ENCODE measurements at regions not wholly inside any gene's neighbourhood (a gene's known extent, or its start where the extent isn't known, plus 50 kb on each side); places are given as distances from the start of the nearest gene placed in this dataset.
"Not testable (repeated sequence)": the region's sequence is repeated elsewhere in the genome, so short reads cannot be mapped to it uniquely, and the experiment has no call there.

GRCh38 chr10:44724415-44725174 is 186.5 kb upstream of the TMEM72 start:
- no peak for FAIRE-seq
- DNase-seq (ENCODE audit: low spot score in 2 of 2) = no peak

- FAIRE-seq = no peak
Observed at GRCh38 chr10:44725404-44725803, 185.7 kb upstream of the TMEM72 start.

GRCh38 chr10:44731283-44731682 is 179.9 kb upstream of the TMEM72 start:
- DNase-seq (ENCODE audit: low spot score in 2 of 2) = no peak
- FAIRE-seq = no peak

More at GRCh38 chr10:44725404-44725803, 185.7 kb upstream of the TMEM72 start:
- no peak for DNase-seq (ENCODE audit: low spot score in 2 of 2)

- no peak for DNase-seq (ENCODE audit: low spot score in 2 of 2)
Observed at GRCh38 chr10:44733501-44734488, 177.3 kb upstream of the TMEM72 start.

DNA sequence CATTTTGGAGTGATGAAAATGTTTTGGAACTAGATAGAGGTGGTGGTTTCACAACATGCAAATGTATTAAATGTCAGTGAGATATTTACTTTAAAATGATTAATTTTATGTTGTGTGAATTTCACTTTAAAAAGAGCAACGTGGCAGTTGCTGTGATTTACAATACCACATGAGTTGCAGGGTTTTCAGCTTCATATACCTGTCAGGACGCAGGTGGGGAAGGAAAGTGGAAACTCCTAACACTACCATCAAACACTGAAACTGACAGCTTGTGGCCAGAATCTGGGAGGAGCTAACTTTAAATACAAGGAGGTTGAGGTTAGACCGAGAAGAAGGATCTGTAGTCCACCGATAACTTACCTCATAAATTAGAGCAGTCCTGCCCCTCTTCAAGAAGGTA is 168.9 kb upstream of the TMEM72 start:
- DNase-seq (ENCODE audit: low spot score in 2 of 2) = no peak
- FAIRE-seq = no peak

More at GRCh38 chr10:44733501-44734488, 177.3 kb upstream of the TMEM72 start:
- FAIRE-seq = no peak

DNA sequence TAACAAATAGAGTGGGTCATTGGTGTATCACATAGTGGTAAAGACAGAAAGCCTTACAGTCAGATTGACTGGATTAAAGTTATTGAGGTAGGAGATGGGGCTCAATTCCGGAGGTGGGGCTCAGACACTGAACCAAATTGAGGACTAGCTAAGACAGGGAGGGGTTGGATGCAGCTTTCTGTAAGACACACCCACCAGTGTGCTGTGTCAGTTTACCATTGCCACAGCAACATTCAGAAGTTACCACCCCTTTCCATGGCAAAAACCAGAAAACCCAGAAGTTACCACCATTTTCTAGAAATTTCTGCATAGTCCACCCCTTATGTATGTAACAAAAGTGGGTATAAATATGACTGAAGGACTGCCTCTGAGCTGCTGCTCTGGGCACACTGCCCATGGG is 167.6 kb upstream of the TMEM72 start:
- FAIRE-seq = no peak
- DNase-seq (ENCODE audit: low spot score in 2 of 2) = no peak

DNA sequence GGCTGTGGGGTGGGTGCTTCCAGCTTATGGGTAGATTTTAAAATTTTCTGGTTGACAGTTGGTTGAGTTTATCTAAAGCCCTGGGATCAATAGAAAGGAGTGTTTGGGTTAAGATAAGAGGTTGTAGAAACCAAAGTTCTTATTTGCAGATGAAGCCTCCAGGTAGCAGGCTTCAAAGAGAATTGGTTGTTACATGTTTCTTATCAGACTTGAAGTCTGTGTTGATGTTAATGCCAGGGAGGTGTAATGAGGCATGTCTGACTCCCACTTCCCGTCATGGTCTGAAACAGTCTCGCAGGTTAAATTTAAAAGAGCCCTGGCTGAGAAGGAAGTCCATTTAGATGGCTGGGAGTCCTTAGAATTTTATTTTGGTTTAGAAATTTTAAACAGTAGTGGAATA is 165.2 kb upstream of the TMEM72 start:
- DNase-seq (ENCODE audit: low spot score in 2 of 2) (no peak), FAIRE-seq (no peak)

DNA sequence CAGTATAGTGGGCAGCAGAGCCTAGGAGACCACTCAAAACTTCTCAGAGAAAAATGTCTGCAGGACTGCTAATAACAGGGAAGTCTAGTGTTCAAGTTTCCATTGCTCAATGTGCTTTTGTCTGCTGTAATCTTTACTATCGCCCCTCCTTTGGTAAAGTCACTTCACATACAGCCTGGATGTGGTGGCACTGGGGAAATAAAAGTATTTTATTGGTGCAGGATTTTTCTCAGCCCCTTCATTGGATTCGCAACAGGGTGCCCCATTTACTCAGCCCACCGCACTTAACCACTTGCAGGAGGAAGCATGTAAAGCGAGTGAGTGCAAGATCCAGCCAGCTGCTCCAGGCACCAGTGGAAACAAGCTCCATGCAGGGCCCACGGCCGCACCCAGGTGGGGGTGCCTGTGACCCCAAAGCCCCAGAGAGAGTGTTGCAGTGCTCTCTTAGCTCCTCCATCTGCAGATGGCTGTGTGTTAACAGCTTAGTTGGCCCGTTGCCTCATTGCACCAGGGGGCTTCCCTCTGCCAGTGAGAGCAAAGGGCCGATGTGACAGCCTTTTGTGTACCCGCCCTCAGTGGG is 163.5 kb upstream of the TMEM72 start:
- DNase-seq (ENCODE audit: low spot score in 2 of 2) (no peak), FAIRE-seq (no peak)

DNA sequence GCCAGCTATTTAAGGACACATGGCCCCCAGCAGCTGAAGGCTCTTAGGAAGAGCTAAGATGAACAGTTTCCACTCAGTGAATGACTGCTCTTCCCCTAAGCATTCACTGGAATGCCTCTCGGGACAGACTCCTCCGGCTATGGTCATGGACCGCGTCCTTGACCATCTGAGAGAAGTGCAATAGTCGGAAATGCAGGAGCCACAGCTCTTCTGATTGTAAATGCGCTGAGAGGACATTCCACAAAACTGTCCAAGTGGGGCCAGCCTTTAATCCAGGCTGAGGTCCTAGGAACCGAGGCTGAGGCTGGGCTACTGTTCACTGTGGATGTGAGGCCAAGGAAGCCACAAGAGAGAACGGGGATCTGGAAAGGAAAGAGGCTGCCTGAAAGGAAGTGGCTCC is 162.0 kb upstream of the TMEM72 start:
- DNase-seq (ENCODE audit: low spot score in 2 of 2) (no peak), FAIRE-seq (no peak)

GRCh38 chr10:44752451-44753441 is 158.4 kb upstream of the TMEM72 start:
- DNase-seq (ENCODE audit: low spot score in 2 of 2) (no peak), FAIRE-seq (no peak)

- FAIRE-seq; DNase-seq (ENCODE audit: low spot score in 2 of 2): not testable (repeated sequence)
Observed at GRCh38 chr10:44754355-44754754, 156.8 kb upstream of the TMEM72 start.

DNA sequence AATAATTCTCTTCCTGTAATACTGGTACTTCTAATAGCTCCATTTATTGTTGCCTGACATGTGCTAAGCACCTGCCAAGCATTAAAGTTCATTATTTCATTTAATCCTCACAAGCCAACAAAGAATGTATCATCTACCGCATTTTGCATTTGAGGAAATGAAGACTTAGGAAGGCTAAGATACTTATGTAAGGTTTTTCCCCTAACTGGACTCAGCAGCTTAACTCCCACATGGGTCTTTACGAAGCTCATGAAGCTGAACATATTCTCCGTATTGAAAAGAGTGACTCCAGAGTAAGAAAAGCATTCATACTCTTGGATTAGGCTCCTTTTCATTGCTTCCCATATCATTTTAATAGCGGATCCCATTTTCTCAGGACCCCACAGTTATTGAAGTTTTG is 155.7 kb upstream of the TMEM72 start:
- FAIRE-seq = no peak
- no peak for DNase-seq (ENCODE audit: low spot score in 2 of 2)

DNA sequence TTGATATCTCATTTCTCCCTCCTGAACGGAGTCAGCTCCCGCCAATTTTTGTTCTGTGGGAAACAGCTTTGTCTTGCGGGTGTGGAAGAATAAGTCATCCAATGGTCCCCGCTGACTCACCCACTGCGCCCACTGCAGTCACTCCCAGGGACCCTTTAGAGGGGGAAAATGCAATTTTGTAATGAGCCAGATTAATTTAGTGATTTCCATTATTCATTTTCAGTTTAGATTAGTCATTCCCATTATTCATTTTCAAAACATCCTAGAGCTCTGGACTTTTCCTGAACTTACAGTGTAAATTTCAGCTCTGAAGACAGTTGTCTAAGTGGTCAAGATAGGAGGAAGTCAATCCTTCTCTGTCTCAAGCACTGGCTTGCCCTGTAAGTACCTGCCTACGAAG is 154.9 kb upstream of the TMEM72 start:
- DNase-seq (ENCODE audit: low spot score in 2 of 2) (no peak), FAIRE-seq (no peak)

GRCh38 chr10:44757551-44758205 is 153.5 kb upstream of the TMEM72 start:
- FAIRE-seq = no peak

GRCh38 chr10:44759122-44759521 is 152.0 kb upstream of the TMEM72 start:
- DNase-seq (ENCODE audit: low spot score in 2 of 2) (no peak), FAIRE-seq (no peak)

More at GRCh38 chr10:44757551-44758205, 153.5 kb upstream of the TMEM72 start:
- no peak for DNase-seq (ENCODE audit: low spot score in 2 of 2)

- no peak for FAIRE-seq
- DNase-seq (ENCODE audit: low spot score in 2 of 2) = no peak
Observed at GRCh38 chr10:44760513-44760912, 150.6 kb upstream of the TMEM72 start.

GRCh38 chr10:44761076-44761475 is 150.1 kb upstream of the TMEM72 start:
- FAIRE-seq (no peak), DNase-seq (ENCODE audit: low spot score in 2 of 2) (no peak)

GRCh38 chr10:44763331-44763730 is 147.8 kb upstream of the TMEM72 start:
- no peak for DNase-seq (ENCODE audit: low spot score in 2 of 2)
- FAIRE-seq = no peak

GRCh38 chr10:44765299-44765698 is 145.8 kb upstream of the TMEM72 start:
- no peak for DNase-seq (ENCODE audit: low spot score in 2 of 2)
- no peak for FAIRE-seq
